OCI-LY1 (cell line): ENCODE measurements at regions not wholly inside any gene's neighbourhood (a gene's known extent, or its start where the extent isn't known, plus 50 kb on each side); places are given as distances from the start of the nearest gene placed in this dataset.

ENCODE experiments used
- CTCF ChIP-seq: fragments of 200-600 bp; sonication (generic), shearing (Covaris generic); IDR thresholded peaks from 2 replicates; pipeline ENCODE4 v1.5.1; 2017; ENCODE audit warnings: mild to moderate bottlenecking, antibody characterized with exemption, low read length, moderate library complexity, mixed read lengths
- EZH2 ChIP-seq: fragments of 200-600 bp; sonication (generic), shearing (Covaris generic); IDR thresholded peaks from 2 replicates; pipeline ENCODE4 v1.8.0; 2017; ENCODE audit warnings: borderline replicate concordance, mixed run types, mild to moderate bottlenecking, antibody characterized with exemption, low read length, moderate library complexity, mixed read lengths

GRCh38 chr3:15973414-15973813, 175.6 kb upstream of the ANKRD28 start:
- no peak for TF ChIP-seq CTCF
- TF ChIP-seq EZH2, result no peak
